Hematopoietic multipotent progenitor cell treated with erythropoietin and hydrocortisone succinate and interleukin-3 and kit ligand, for 17 days (in vitro differentiated cells): ENCODE measurements at regions not wholly inside any gene's neighbourhood (a gene's known extent, or its start where the extent isn't known, plus 50 kb on each side); places are given as distances from the start of the nearest gene placed in this dataset.
"Not testable (repeated sequence)": the region's sequence is repeated elsewhere in the genome, so short reads cannot be mapped to it uniquely, and the experiment has no call there.

Experiments
- DNase-seq: peaks from one replicate; pipeline ENCODE4 v3.0.0-alpha.2; 2015; ENCODE audit warnings: low spot score

DNA sequence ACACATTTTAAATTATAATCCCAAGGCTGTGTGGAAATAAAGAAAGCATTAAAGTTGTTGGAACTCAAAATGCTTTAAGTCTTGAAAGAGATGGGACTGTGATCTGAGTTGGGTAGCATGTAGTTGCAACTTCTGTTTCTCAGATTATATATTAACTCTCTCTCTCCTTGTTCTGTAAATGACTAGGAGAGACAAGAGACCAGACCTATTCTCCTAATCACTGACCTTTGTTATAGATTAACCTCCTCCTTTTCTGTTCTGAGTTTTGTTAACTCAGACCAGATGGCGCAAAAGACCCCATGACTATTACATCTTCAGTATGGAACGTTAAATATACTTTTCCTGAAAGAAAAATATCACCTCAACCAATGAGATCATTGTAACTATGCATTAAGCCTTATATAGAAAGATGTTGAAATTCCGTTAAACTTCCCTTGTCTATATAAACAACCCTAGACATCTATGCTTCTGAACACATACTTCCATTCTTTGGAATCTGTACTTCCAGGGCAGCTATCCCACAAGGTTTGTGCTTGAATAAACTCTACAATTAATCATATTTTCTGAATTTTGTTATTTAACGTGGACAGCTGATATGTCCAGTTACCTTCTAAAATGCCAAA is 143.5 kb upstream of the TRIM24 start:
- no peak for DNase-seq

DNA sequence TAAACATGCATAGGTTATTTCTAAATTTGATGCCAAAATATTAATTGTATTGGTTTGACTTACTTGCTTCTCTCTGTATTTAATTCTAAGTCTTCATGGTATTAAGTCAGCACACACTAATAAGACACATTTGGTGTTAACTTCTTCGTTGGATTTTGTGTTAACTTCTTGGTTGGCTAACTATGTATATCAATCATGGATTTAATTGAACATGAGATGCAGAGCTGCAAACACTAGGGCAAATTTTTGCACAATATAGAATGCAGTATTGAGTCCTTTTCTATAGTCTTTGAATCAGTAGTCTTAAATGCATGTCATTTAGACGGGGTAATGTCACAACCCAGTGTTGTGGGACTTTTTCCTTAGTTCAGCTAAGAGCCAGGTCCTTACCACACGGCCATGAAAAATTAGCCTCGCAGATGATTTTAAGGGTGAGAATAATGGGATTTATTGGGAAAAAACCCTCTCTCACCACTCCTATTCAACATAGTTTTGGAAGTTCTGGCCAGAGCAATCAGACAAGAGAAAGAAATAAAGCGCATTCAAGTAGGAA is 142.9 kb upstream of the TRIM24 start:
- DNase-seq: no peak

DNA sequence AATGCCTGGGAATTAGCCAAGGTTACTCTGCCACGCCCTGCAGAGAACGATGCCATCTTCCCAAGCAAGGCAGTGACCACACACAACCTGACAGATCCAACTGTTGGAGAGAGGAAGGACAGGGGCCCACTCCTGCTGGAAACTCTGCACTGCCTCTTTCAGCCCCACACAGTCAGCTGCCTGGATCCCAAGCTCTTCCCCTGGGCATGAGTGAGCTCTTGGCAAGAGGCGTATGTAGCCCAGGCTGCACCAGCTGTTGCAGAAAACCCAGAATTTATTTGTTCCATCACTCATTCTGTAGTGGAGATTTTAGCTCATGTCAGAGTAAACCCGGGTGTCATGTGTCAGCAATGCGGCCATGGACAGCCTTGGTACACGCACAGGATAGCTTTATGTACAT is 135.1 kb upstream of the TRIM24 start:
- DNase-seq: no peak

DNA sequence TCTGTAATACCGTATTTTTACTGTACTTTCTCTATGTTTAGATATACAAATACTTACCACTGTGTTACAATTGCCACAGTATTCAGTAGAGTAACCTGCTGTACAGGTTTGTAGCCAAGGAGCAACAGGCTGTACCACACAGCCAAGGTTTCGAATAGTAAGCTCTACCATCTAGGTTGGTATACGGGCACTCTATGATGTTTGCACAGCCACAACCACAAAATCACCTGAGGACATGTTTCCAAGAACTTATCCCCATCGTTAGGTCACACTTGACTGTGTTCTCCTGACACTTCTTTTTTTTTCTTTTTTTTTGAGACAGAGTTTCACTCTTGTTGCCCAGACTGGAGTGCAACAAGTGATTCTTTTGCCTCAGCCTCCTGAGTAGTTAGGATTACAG is 134.6 kb upstream of the TRIM24 start:
- no peak for DNase-seq

DNA sequence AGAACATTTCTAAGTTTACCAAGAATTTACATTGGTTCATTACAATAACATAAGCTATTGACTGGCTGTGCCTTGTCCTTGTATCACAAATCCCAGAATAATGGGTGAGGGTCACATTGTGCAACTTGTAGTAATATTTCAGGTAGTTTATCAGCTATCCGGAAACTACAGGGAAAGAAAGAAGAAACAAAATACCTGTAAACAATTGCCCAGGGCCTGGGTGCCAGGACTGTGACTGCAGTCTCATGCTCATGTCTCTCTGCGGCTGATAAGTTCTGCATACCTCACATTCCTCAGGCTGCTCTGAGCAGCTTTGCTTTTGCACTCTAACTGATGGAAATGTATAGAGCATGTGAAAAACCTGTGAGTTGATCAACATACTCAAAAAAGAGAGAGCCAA is 131.8 kb upstream of the TRIM24 start:
- no peak for DNase-seq

DNA sequence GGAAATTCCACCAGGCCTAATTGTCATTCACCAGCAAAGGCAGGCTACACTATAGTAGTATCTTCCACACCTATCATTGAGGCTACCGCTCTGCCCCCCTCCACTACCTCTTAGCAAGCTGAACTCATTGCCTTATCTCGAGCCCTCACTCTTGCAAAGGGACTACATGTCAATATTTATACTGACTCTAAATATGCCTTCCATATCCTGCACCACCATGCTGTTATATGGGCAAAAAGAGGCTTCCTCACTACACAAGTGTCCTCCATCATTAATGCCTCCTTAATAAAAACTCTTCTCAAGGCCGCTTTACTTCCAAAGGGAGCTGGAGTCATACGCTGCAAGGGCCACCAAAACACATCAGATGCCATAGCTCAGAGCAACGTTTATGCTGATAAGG is 127.2 kb upstream of the TRIM24 start:
- DNase-seq: not testable (repeated sequence)

DNA sequence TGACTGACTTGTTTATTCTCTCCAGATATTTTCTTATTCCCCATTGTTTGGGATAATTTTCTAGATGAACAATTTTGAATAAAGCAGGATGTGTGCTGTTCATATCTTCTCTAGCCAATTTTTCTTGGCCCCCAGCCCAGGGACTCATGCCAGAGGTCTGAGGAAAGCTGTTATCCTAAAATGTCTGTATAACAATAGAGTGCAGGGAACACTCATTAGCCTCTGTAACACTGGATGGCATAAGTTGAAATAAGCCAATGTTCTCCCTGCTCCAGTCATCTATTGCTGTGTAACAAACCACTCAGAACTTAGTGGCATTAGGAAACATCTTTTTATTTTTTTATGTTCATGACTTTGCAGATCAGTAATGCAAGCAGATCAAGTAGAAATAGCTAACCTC is 121.7 kb upstream of the TRIM24 start:
- DNase-seq: no peak

DNA sequence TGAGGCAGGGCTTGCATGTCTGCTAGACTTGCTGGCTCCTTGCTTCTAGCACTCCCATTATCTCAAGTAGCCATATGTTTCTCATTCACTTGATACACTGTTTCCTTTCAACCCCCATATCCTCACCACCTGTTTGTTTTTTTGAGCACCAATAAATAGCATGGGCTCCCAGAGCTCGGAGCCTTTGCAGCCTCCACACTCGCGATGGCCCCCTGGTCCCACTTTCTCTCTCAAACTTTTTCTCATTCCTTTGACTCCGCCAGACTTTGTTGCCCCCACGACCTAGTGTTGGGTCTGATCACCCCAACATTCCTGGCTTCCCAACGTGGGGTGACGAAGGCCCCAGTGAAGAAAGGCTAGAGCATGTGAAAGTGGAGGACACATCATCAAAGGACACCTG is 120.8 kb upstream of the TRIM24 start:
- not testable (repeated sequence) for DNase-seq

DNA sequence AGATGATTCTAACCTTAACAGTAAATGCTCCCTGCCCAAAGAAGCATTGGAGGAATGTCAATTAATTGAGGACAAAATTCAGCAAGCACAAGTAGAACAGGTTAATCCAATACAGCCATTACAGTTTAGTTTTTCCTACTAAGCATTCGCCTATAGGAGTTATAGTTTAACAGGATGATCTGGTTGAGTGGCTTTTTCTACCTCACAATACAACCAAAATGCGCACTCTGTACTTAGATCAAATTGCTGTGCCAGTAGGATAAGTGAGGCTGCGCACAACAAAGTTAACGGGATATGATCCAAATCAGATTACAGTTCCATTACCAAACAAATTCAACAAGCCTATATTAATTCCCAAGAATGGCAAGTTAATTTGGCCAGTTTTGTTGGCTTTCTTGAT is 117.1 kb upstream of the TRIM24 start:
- no peak for DNase-seq

DNA sequence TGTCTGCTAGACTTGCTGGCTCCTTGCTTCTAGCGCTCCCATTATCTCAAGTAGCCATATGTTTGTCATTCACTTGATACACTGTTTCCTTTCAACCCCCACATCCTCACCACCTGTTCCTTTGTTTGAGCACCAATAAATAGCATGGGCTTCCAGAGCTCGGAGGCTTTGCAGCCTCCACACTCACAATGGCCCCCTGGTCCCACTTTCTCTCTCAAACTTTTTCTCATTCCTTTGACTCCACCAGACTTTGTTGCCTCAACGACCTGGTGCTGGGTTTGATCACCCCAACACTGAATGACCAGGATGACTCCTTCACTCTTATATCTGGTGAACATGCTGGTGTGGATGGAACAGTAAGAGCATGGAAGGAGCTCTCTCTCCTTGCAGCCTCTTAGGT is 114.5 kb upstream of the TRIM24 start:
- DNase-seq: no peak

DNA sequence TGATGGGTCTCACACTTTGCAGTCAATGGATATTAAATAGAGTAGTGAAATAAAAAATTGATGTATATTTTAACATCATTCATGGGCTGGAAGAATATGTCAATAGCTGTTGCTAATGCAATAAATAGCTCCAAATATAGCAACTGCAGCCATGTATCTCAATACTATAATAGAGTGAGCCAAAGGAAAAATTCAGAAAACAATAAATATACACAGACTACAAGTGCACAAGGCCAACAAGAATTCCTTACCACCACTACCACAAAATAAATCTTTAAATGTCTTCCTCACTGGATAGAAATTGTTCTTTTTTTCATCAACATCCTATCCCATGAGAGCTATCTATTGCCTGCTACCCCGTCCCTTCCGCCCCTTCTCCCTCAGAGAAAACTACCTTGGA is 113.1 kb upstream of the TRIM24 start:
- DNase-seq: no peak

DNA sequence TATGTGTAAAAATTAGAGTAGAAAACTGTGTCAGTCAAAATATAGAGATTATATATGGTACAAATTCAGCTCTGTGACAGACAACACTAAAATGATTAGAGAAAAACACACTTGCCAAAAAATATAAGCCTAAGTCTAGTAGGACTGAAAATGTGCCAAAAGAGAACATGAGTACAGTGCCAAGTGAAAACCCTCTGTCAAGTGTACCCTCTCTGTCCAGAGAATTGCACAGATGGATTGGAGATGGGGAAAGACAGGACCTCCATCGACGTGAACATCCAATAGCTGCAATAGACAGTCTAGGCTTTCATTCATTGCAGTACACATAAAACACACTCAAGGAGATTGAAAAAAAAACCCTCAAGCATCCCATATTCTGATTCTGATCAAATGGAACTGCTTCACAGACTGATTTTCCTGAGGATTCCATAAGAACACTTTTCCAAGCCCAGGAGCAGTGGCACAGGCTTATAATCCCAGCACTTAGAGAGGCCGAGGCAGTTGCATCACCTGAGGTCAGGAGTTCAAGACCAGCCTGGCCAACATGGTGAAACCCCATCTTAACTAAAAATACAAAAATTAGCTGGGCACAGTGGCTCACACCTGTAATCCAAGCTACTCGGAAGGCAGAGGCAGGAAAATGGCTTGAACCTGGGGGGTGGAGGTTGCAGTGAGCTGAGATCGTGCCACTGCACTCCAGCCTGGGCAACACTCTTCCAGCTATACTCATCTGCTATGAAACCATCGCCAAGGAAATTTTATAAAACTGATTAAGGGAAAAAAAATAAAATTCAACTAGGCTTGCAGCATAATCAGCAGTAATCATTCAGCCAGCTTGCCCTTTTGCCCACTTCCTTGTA is 110.0 kb upstream of the TRIM24 start:
- peak; percentile 21 for DNase-seq

DNA sequence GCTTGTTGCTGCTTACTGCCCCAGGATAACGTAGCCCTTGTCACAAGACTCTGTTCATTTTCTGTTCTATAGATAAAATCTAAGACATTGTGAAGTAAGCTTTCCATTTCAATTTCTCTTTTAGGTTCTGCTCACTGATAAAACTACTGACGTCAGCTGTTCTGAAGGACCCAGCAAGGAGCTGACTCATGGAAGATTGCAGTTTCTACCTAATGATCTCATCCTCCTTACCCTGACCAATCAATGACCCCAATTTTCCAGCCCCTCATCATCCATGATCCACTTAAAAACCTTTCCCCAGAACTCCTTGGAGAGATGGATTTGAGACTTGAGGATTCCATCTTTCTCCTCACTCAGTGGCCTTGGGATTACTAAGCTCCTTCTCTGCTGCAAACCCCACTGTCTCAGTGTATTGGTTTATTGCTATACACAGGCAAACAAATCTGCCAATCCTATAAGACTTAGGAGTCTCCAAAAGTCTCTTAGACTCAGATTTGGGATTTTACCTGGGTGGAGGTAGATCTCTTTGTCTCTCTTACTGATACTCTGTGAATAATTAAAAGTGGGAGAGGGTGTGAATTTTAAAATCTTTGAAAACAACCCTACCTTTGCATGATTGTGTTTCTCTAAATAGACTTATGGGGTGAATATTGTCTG is 109.2 kb upstream of the TRIM24 start:
- peak; percentile 81 for DNase-seq

DNA sequence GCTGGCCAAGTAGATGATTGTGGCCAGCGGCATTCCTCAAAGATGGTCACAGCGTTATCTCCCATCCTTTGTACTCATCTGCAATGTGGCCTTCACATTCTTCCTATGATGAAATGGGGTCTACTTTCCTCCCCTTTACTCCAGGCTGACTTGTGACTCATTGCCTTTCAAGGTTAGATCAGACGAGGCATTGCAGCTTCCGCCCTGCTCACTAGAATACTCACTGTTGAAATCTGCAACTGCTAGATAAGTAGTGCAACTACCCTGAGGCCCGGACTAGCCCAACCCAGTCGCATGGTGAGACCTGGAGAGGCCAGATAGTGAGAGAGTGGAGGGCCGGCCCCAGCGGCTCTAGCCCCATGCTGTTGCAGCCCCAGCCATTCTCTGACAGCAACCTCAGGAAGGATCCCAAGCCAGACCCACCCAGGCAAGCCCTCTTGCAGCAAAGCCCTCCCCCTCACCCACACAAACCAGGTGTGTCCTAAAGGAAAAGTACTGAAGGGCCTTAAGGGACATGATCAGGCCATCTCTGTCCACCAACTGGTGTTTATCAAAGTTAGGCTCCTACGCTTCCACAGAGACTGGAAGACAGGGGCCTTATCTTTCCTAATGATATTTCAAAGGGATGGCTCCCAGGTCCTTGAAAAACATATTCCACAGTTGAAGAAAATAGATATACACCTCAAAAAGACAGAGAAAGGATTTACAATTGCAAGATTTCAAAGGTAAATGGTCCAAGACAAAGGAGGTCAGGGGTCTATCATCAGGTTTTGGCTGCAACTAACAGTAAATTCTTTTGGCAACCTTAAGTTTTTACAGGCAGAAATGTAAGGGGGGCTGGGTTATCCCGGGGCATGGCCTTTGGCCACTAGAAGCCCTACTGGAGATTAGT is 107.2 kb upstream of the TRIM24 start:
- DNase-seq: peak; percentile 92

DNA sequence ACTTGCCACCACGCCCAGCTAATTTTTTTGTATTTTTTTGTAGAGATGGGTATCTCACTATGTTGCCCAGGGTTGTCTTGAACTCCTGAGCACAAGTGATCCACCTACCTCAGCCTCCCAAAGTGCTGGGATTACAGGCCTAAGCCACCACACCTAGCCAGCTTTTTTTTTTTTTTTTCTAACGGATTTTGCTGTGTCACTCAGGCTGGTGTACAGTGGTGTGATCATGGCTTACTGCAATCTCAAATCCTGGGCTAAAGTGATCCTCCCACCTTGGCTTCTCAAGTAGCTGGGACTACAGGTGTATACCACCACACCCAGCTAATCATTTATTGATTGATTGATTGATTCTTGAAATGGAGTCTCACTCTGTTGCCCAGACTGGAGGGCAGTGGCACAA is 106.0 kb upstream of the TRIM24 start:
- peak; percentile 83 for DNase-seq

DNA sequence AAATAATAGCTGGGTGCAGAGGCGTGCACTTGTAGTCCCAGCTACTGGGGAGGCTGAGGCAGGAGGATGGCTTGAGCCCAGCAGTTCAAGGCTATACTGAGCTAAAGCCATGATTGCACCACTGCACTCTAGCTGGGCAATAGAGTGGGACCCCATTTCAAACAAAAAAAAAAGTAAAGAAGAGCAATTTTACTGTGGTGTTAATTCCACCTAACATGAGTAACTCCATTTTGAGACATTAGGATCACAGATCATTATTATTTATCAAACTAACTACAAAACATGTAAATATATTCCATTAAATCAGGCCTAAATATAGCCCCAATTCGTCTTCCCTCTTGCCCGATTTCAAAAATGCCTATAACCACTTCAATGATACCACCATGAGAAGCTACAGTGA is 104.8 kb upstream of the TRIM24 start:
- DNase-seq: no peak

DNA sequence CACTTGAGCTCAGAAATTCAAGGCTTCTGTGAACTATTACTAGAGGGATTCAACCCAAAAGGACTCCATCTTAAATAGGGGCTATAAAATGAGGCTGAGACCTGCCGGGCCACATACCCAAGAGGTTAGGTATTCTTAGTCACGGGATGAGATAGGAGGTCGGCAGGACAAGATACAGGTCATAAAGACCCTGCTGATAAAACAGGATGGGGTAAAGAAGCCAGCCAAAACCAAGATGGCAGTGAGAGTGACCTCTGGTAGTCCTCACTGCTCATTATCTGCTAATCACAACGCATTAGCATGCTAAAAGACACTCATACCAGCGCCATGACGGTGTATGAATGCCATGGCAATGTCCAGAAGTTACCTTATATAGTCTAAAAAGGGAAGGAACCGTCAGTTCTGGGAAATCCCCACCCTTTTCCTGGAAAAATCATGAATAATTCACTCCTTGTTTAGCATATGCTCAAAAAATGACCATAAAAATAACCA is 101.2 kb upstream of the TRIM24 start:
- DNase-seq: no peak

DNA sequence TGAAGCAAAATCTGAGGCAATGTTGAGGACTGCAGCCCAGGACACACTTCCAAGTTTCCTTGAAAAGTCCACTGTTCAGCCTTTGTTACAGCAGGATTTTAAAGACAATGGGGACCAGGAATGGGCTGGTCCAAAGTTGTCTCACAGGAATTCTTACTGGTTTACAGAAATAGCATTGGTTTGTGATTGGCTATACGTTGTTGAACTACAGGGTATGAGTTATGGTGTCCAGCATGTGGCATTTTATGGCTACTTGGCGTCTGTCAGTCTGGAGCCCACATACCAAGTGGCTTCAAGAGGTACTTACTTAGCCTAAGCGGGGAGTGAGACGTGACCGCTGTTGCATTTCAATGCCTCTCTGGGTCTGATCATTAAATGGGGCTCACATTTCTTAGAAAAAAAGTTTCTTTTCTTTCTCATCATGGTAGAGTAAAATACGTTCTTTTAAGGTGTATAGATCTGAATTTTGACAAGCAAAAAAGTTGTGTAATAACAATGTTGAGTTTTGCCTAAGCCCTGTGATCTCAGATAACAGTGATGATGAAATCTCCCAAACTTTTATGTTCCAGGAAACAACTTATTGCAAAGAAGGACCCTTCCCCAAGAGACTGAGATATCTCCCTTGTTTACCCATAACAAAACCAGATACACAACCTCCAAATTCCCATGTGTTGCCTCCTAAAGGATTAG is 100.0 kb upstream of the TRIM24 start:
- DNase-seq: no peak

DNA sequence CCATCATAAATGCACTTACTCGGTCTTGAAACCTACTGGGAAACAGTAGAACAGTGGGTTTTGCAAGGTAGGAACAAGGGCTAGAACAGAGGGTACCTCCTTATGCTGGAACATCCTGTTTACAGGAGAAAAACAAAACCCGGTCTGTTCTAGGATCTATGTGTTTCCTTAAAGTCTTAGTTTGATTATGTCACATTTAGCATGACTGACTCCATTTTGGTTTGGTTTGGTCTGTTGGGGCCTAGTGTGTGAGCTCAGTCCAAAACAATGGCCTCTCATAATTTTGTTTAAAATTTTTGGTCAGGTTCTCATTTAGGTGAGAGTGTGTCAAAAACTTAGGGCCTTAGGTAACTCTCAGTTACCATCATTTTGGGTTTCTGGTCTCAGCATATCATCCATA is 96.3 kb upstream of the TRIM24 start:
- DNase-seq: no peak

DNA sequence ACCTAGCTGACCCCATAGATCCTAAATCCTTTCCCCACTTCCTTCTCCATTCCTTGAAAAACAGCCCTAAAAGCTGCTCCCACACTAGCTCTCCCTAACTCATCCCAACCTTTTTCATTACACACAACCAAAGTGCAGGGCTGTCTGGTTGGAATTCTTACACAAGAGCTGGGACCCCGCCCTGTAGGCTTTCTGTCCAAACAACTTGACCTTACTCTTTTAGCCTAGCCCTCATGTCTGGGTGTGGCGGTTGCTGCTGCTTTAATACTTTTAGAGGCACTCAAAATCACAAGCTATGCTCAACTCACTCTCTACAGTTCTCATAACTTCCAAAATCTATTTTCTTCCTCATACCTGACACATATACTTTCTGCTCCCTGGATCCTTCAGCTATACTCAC is 93.9 kb upstream of the TRIM24 start:
- not testable (repeated sequence) for DNase-seq

DNA sequence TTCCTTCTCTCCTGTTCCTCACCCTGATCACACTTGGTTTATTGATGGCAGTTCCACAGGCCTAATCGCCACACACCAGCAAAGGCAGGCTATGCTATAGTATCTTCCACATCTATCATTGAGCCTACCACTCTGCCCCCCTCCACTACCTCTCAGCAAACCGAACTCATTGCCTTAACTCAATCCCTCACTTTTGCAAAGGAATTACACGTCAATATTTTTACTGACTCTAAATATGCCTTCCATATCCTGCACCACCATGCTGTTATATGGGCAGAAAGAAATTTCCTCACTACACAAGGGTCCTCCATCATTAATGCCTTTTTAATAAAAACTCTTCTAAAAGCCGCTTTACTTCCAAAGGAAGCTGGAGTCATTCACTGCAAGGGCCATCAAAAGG is 93.4 kb upstream of the TRIM24 start:
- not testable (repeated sequence) for DNase-seq
